Endodermal cell (in vitro differentiated cells): ENCODE measurements at regions not wholly inside any gene's neighbourhood (a gene's known extent, or its start where the extent isn't known, plus 50 kb on each side); places are given as distances from the start of the nearest gene placed in this dataset.

Experiments used
- DNase-seq: peaks from one replicate; pipeline ENCODE4 v3.0.0-alpha.2; 2017
- H3K27ac ChIP-seq: 2 replicates; pipeline ENCODE4 v1.5.1; 2013; ENCODE audit warnings: mild to moderate bottlenecking, low read depth, low read length, moderate library complexity
- H3K27me3 ChIP-seq: 2 replicates; pipeline ENCODE4 v1.6.1; 2013; ENCODE audit warnings: mild to moderate bottlenecking, low read length, moderate library complexity; ENCODE audit not compliant: insufficient read depth, control insufficient read depth, poor library complexity, severe bottlenecking
- H3K36me3 ChIP-seq: 2 replicates; pipeline ENCODE4 v1.7.0; 2013; ENCODE audit warnings: mild to moderate bottlenecking, low read length, moderate library complexity; ENCODE audit not compliant: control insufficient read depth, insufficient read depth
- H3K4me1 ChIP-seq: one replicate; pipeline ENCODE4 v1.7.0; 2013; ENCODE audit warnings: low read length; ENCODE audit not compliant: control insufficient read depth, insufficient read depth
- H3K4me3 ChIP-seq: 2 replicates; pipeline ENCODE4 v1.5.1; 2013; ENCODE audit warnings: mild to moderate bottlenecking, low read length, moderate library complexity
- H3K9ac ChIP-seq: 2 replicates; pipeline ENCODE4 v1.6.1; 2013; ENCODE audit warnings: mild to moderate bottlenecking, low read length, moderate library complexity; ENCODE audit not compliant: poor library complexity, severe bottlenecking; ENCODE audit errors: extremely low read depth
- H3K9me3 ChIP-seq: 2 replicates; pipeline ENCODE4 v1.6.1; 2013; ENCODE audit warnings: mild to moderate bottlenecking, low read length, moderate library complexity; ENCODE audit not compliant: control insufficient read depth
- H3K27ac Mint-ChIP-seq: 2 replicates; pipeline ENCODE4 v1.8.0; 2020; ENCODE audit warnings: mixed read lengths
- H3K27me3 Mint-ChIP-seq: 2 replicates; pipeline ENCODE4 v1.8.0; 2021; ENCODE audit warnings: mild to moderate bottlenecking, mixed read lengths; ENCODE audit not compliant: insufficient read depth
- H3K36me3 Mint-ChIP-seq: 2 replicates; pipeline ENCODE4 v1.8.0; 2020; ENCODE audit warnings: low read depth, mixed read lengths
- H3K4me1 Mint-ChIP-seq: 2 replicates; pipeline ENCODE4 v1.8.0; 2020; ENCODE audit warnings: mixed read lengths
- H3K4me3 Mint-ChIP-seq: 2 replicates; pipeline ENCODE4 v1.8.0; 2020; ENCODE audit warnings: mild to moderate bottlenecking, moderate library complexity, mixed read lengths
- H3K9me3 Mint-ChIP-seq: 2 replicates; pipeline ENCODE4 v1.8.0; 2020; ENCODE audit warnings: mild to moderate bottlenecking, mixed read lengths
- WGBS, 2 experiments: methylation state at CpG; one replicate each; pipeline versions ENCODE4 v1.1.5 to v1.1.7; 2013; ENCODE audit warnings: missing lambda C conversion rate in 2 of 2, mixed read lengths in 1 of 2; ENCODE audit not compliant: insufficient coverage in 1 of 2, insufficient read length in 1 of 2; 5-methylcytosine and 5-hydroxymethylcytosine counted together
- TF ChIP-seq, protein P1 (sequence below): fragments of 200-600 bp; sonication (generic); conservative IDR thresholded peaks from 2 replicates; pipeline ENCODE4 v1.5.0; 2021; ENCODE audit warnings: antibody characterized with exemption, mild to moderate bottlenecking

DNA sequence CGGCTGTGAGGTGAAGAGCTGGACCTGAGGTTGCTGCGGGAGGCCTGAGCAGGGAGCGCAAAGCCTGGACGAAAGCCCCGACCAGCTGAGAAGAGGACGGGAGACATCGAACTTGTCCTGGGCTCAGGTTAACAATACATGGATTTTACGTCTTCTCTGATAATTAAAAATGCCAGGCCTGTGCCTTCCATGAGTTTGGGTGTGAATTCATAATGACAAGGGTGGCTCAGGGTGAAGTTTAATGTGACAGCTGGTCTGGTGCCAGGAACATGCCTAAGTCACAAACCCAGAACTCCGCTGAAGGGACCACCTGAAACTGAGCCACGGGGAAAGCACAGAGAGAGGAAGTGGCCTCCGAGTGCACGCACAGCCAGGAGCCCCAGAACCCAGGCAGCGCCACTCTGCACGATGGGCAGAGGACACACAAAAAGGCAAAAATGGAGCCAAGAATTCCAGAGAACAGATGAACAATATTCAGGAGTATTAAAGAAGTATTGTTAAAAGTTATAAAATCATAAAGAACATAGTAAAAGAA is 150.1 kb upstream of the RPS6KA2 start:
- 96 to 97% methylated on average over 8 to 14 of the region's 14 CpGs for WGBS, 2 experiments
- no peak overlapping the region for H3K4me3 Mint-ChIP-seq
- Histone ChIP-seq H3K4me3 (no peak overlapping the region), H3K9me3 (no peaks in the 10 kb centered on the region), H3K27ac (no peak overlapping the region), H3K9ac (no peak overlapping the region), H3K27me3 (no peaks in the 10 kb centered on the region), H3K4me1 (no peaks in the 10 kb centered on the region), H3K36me3 (no peaks in the 10 kb centered on the region)
- H3K36me3 Mint-ChIP-seq = no peaks in the 10 kb centered on the region
- DNase-seq = no peak
- TF ChIP-seq, protein P1, sequence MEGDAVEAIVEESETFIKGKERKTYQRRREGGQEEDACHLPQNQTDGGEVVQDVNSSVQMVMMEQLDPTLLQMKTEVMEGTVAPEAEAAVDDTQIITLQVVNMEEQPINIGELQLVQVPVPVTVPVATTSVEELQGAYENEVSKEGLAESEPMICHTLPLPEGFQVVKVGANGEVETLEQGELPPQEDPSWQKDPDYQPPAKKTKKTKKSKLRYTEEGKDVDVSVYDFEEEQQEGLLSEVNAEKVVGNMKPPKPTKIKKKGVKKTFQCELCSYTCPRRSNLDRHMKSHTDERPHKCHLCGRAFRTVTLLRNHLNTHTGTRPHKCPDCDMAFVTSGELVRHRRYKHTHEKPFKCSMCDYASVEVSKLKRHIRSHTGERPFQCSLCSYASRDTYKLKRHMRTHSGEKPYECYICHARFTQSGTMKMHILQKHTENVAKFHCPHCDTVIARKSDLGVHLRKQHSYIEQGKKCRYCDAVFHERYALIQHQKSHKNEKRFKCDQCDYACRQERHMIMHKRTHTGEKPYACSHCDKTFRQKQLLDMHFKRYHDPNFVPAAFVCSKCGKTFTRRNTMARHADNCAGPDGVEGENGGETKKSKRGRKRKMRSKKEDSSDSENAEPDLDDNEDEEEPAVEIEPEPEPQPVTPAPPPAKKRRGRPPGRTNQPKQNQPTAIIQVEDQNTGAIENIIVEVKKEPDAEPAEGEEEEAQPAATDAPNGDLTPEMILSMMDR = no peak
- no peaks in the 10 kb centered on the region for H3K4me1 Mint-ChIP-seq
- H3K27me3 Mint-ChIP-seq = no peaks in the 10 kb centered on the region
- no peak overlapping the region for H3K27ac Mint-ChIP-seq
- H3K9me3 Mint-ChIP-seq = no peaks in the 10 kb centered on the region

DNA sequence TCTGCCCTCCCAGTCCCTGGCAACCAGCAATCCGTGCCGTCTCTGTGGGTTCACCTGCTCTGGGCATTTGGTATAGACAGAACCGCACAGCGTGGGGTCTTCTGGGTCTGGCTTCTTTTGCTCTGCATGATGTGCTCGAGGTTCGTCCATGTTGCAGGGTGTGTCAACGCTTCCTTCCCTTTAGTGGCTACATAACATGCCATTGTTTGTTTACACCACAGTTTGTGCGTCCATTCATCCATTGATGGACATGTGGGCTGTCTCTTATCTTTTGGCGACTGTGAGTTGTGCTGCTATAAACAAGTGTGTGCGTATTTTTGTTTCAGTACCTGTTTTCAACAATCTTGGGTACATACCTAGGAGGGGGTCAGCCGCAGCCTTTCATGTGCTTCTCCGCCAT is 149.5 kb upstream of the RPS6KA2 start:
- H3K4me3 ChIP-seq = no peak overlapping the region
- DNase-seq = no peak
- H3K9me3 Mint-ChIP-seq = no peaks in the 10 kb centered on the region
- no peaks in the 10 kb centered on the region for H3K27me3 Mint-ChIP-seq
- no peaks in the 10 kb centered on the region for H3K36me3 ChIP-seq
- no peak overlapping the region for H3K4me3 Mint-ChIP-seq
- H3K27me3 ChIP-seq = no peaks in the 10 kb centered on the region
- H3K9ac ChIP-seq = no peak overlapping the region
- WGBS, 2 experiments = 92 to 95% methylated on average over 11 to 12 of the region's 12 CpGs
- H3K9me3 ChIP-seq = no peaks in the 10 kb centered on the region
- TF ChIP-seq, protein P1 = no peak
- H3K27ac Mint-ChIP-seq = no peak overlapping the region
- H3K4me1 Mint-ChIP-seq = no peaks in the 10 kb centered on the region
- H3K36me3 Mint-ChIP-seq = no peaks in the 10 kb centered on the region
- no peak overlapping the region for H3K27ac ChIP-seq
- no peaks in the 10 kb centered on the region for H3K4me1 ChIP-seq

DNA sequence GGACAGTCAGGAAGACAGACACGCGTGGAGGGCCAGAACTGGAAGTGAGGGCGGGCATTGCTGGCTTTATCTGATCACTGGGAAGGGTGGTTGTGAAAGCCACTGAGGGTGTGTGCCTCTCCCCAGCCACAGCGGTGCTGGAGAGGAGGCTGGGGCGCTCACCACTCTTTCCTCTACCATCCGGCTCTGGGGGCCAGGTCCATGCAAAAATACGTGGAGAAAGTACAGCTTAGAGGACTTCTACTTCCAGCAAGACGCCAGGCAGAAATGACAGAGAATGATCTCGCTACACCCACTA is 148.8 kb upstream of the RPS6KA2 start:
- Mint-ChIP-seq H3K9me3 (no peaks in the 10 kb centered on the region), H3K27ac (no peak overlapping the region), H3K4me3 (no peak overlapping the region), H3K4me1 (no peaks in the 10 kb centered on the region), H3K27me3 (no peaks in the 10 kb centered on the region), H3K36me3 (no peaks in the 10 kb centered on the region)
- 93 to 98% methylated on average over 6 to 9 of the region's 9 CpGs for WGBS, 2 experiments
- Histone ChIP-seq H3K27ac (no peak overlapping the region), H3K9ac (no peak overlapping the region), H3K9me3 (no peaks in the 10 kb centered on the region), H3K36me3 (no peaks in the 10 kb centered on the region), H3K4me1 (no peaks in the 10 kb centered on the region), H3K27me3 (no peaks in the 10 kb centered on the region), H3K4me3 (no peak overlapping the region)
- no peak for DNase-seq
- TF ChIP-seq, protein P1 = no peak
